H1 (cell line): ENCODE measurements at regions not wholly inside any gene's neighbourhood (a gene's known extent, or its start where the extent isn't known, plus 50 kb on each side); places are given as distances from the start of the nearest gene placed in this dataset.

ENCODE experiments used
- CBX5 ChIP-seq: fragments of 300-800, 300-1000 bp; sonication (generic); IDR thresholded peaks from 2 replicates; pipeline ENCODE4 v1.7.1; 2016; ENCODE audit warnings: antibody characterized with exemption, low read length, low read depth
- HDAC6 ChIP-seq: IDR thresholded peaks from one replicate; pipeline ENCODE4 v1.7.1; 2012; ENCODE audit warnings: low read depth, mild to moderate bottlenecking, inconsistent platforms, low read length, moderate library complexity
- KDM4A ChIP-seq: IDR thresholded peaks from one replicate; pipeline ENCODE4 v1.7.1; 2012; ENCODE audit warnings: low read depth, mild to moderate bottlenecking, moderate library complexity, low read length, inconsistent platforms; ENCODE audit not compliant: severe bottlenecking
- MAX ChIP-seq: IDR thresholded peaks from 2 replicates; pipeline ENCODE4 v1.6.1; 2012; ENCODE audit warnings: inconsistent platforms
- SRF ChIP-seq: IDR thresholded peaks from 2 replicates; pipeline ENCODE4 v1.6.1; 2011; ENCODE audit warnings: mild to moderate bottlenecking, low read depth, low read length, moderate library complexity
- TF ChIP-seq, protein P1 (sequence below): IDR thresholded peaks from 2 replicates; pipeline ENCODE4 v1.6.1; 2011; ENCODE audit warnings: low read length, improper control_type of control experiment

GRCh38 chr2:17242813-17243485 is 275.3 kb downstream of the RAD51AP2 start (continued):
- TF ChIP-seq, protein P1, sequence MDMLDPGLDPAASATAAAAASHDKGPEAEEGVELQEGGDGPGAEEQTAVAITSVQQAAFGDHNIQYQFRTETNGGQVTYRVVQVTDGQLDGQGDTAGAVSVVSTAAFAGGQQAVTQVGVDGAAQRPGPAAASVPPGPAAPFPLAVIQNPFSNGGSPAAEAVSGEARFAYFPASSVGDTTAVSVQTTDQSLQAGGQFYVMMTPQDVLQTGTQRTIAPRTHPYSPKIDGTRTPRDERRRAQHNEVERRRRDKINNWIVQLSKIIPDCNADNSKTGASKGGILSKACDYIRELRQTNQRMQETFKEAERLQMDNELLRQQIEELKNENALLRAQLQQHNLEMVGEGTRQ: no peak
- no peak for TF ChIP-seq CBX5
- no peak for TF ChIP-seq MAX
- no peak for TF ChIP-seq KDM4A
- TF ChIP-seq SRF: no peak
- no peak for TF ChIP-seq HDAC6
